Heart left ventricle (tissue), 16 donors: ENCODE measurements at regions not wholly inside any gene's neighbourhood (a gene's known extent, or its start where the extent isn't known, plus 50 kb on each side); places are given as distances from the start of the nearest gene placed in this dataset.

Experiments
- ATAC-seq, 4 donors: fragments of 200-7000 bp; cut with Tn5 transposase; one replicate each; pipeline ENCODE4 v1.9.1; 2020 to 2022; ENCODE audit warnings: moderate library complexity in 4 of 4, mild to moderate bottlenecking in 3 of 4, moderate number of reproducible peaks in 1 of 4
- DNase-seq, 5 donors: peaks; one replicate each; pipeline ENCODE4 v3.0.0-alpha.2; 2020
- H3K27ac ChIP-seq, 12 donors: fragments of 200-600 bp; sonication (generic) in 4 of 12; one replicate each; pipeline versions ENCODE4 v1.5.0 to v1.8.0; 2016 to 2022; ENCODE audit warnings: mild to moderate bottlenecking in 2 of 12
- H3K27me3 ChIP-seq, 9 donors: fragments of 200-600 bp; sonication (generic) in 2 of 9; one replicate each; pipeline versions ENCODE4 v1.5.1 to v1.8.0; 2016 to 2022; ENCODE audit warnings: mild to moderate bottlenecking in 3 of 9
- H3K36me3 ChIP-seq, 9 donors: fragments of 200-600 bp; sonication (generic) in 2 of 9; one replicate each; pipeline versions ENCODE4 v1.5.0 to v1.8.0; 2018 to 2022; ENCODE audit warnings: mild to moderate bottlenecking in 2 of 9
- H3K4me1 ChIP-seq, 12 donors: fragments of 200-600 bp; sonication (generic) in 4 of 12; one replicate each; pipeline versions ENCODE4 v1.5.0 to v1.8.0; 2016 to 2022; ENCODE audit warnings: mild to moderate bottlenecking in 3 of 12
- H3K4me3 ChIP-seq, 12 donors: fragments of 200-600 bp; sonication (generic) in 4 of 12; one replicate each; pipeline versions ENCODE4 v1.5.0 to v1.8.0; 2017 to 2022; ENCODE audit warnings: mild to moderate bottlenecking in 9 of 12, moderate library complexity in 4 of 12
- H3K9me3 ChIP-seq, 12 donors: fragments of 200-600 bp; sonication (generic) in 4 of 12; one replicate each; pipeline versions ENCODE4 v1.5.0 to v1.8.0; 2016 to 2022; ENCODE audit warnings: mild to moderate bottlenecking in 1 of 12
- CTCF ChIP-seq, 12 donors: fragments of 200-600 bp; sonication (generic) in 4 of 12; IDR thresholded peaks; one replicate each; pipeline versions ENCODE4 v1.5.0 to v1.8.0; 2018 to 2022; ENCODE audit warnings: antibody characterized with exemption in 12 of 12, mild to moderate bottlenecking in 5 of 12
- POLR2A ChIP-seq, 2 donors: fragments of 450-650 bp; IDR thresholded peaks; one replicate each; pipeline ENCODE4 v1.6.1; 2017; ENCODE audit warnings: antibody characterized with exemption in 2 of 2, mild to moderate bottlenecking in 2 of 2, moderate library complexity in 2 of 2
- WGBS, 4 donors: extraction: QIAGEN DNeasy Blood & Tissue Kit in 2 of 4; methylation state at CpG; one replicate each; pipeline versions ENCODE4 v1.1.5 to v1.1.7; 2013 to 2018; 5-methylcytosine and 5-hydroxymethylcytosine counted together
- intact Hi-C, 10 donors: fragments of 100-400 bp; cut with DNase I; formaldehyde crosslinking; loops; one replicate each; pipeline versions ENCODE4 v1.11.1 to v1.14.2; 2022
- donor health status: ischemic (EF 13 %, LVEDD 7.1; RV severe dilation, severe dysfunction).
- donor health status: healthy with polysubstance abuse.
- donor health status: DM: no; HTN: yes; CAD: no.
- donor health status: DM: no; HTN: no; CAD: no.
- donor health status: ischemic (EF 25% LVEDD 6.9; RV normal size, moderate dysfunction).
- donor health status: ischemic (EF 25% LVEDD 5.7; RV mildly dilated, moderate dysfunction).
- donor health status: healthy.
- donor health status: DM: yes; HTN: yes; CAD: no.
- donor health status: ischemic (EF 35%, LVEDD 5.7; RV mildly dilated, moderate dysfunction).
- donor health status: nonischemic (EF 11% LVEDD 7.7; RV severe dilation, severe dysfunction).
- donor health status: DM: yes; HTN: yes; CAD: no.
- donor health status: PGD.
- donor health status: ischemic (EF 29% LVEDD 5.4; RV normal size, mild dysfunction).
- donor health status: nonischemic (EF 23%, LVEDD 6.1; RV moderate dilation, normal function).

- Histone ChIP-seq H3K4me3 (no peak overlapping the region), H3K9me3 (peaks cover 0 to 17% (median 2%) of the 10 kb centered on the region in 12 donors), H3K36me3 (no peaks in the 10 kb centered on the region), H3K4me1 (no peaks in the 10 kb centered on the region), H3K27me3 (no peaks in the 10 kb centered on the region), H3K27ac (no peak overlapping the region)
- TF ChIP-seq POLR2A (IDR thresholded peaks at IDR 0.05) (no peak), CTCF (IDR thresholded peaks at IDR 0.05) (no peak)
- DNase-seq (no peak), ATAC-seq (no peak)
- WGBS, 4 donors, result 61 to 77% (median 67%) methylated on average over 6 of the region's 6 CpGs
- intact Hi-C loops, result no loop called here
Measured at GRCh38 chr5:27639005-27639612, 600.7 kb upstream of the CDH9 start.

GRCh38 chr5:27619982-27620381, 581.6 kb upstream of the CDH9 start:
- Histone ChIP-seq H3K27ac (no peak overlapping the region), H3K36me3 (no peaks in the 10 kb centered on the region), H3K4me1 (no peaks in the 10 kb centered on the region), H3K4me3 (no peak overlapping the region), H3K9me3 (peaks cover 0 to 6% (median 0%) of the 10 kb centered on the region in 12 donors), H3K27me3 (no peaks in the 10 kb centered on the region)
- TF ChIP-seq POLR2A (IDR thresholded peaks at IDR 0.05) (no peak), CTCF (IDR thresholded peaks at IDR 0.05) (no peak)
- DNase-seq, result no peak
- no peak for ATAC-seq
- intact Hi-C loops, result no loop called here
- WGBS, 4 donors, result 82 to 93% (median 87%) methylated on average over 2 of the region's 2 CpGs

- Histone ChIP-seq H3K36me3 (no peaks in the 10 kb centered on the region), H3K9me3 (peaks cover 0 to 19% (median 0%) of the 10 kb centered on the region in 12 donors), H3K4me3 (no peak overlapping the region), H3K4me1 (no peaks in the 10 kb centered on the region), H3K27me3 (no peaks in the 10 kb centered on the region), H3K27ac (no peak overlapping the region)
- intact Hi-C loops, result no loop called here
- no peak for ATAC-seq
- no peak for DNase-seq
- no peak for TF ChIP-seq CTCF (IDR thresholded peaks at IDR 0.05)
- no peak for TF ChIP-seq POLR2A (IDR thresholded peaks at IDR 0.05)
- 38 to 60% (median 45%) methylated on average over 3 of the region's 3 CpGs for WGBS, 4 donors
Measured at GRCh38 chr5:27612161-27612560, 573.8 kb upstream of the CDH9 start.

- Histone ChIP-seq H3K27me3 (no peaks in the 10 kb centered on the region), H3K4me3 (no peak overlapping the region), H3K9me3 (peaks cover 0 to 23% (median 0%) of the 10 kb centered on the region in 12 donors), H3K36me3 (no peaks in the 10 kb centered on the region), H3K4me1 (no peaks in the 10 kb centered on the region), H3K27ac (no peak overlapping the region)
- no peak for TF ChIP-seq CTCF (IDR thresholded peaks at IDR 0.05)
- TF ChIP-seq POLR2A (IDR thresholded peaks at IDR 0.05), result no peak
- WGBS, 4 donors, result 82 to 87% (median 85%) methylated on average over 3 of the region's 3 CpGs
- intact Hi-C loops, result no loop called here
- DNase-seq (no peak), ATAC-seq (no peak)
Measured at GRCh38 chr5:27608992-27609391, 570.6 kb upstream of the CDH9 start.
